OCI-LY1 (cell line): ENCODE measurements at regions not wholly inside any gene's neighbourhood (a gene's known extent, or its start where the extent isn't known, plus 50 kb on each side); places are given as distances from the start of the nearest gene placed in this dataset.

ENCODE experiments used
- H2AFZ ChIP-seq: fragments of 200-600 bp; sonication (generic), shearing (Covaris generic); 2 replicates; pipeline ENCODE4 v1.6.0; 2014; ENCODE audit warnings: antibody characterized with exemption, mild to moderate bottlenecking, low read length
- H3F3A ChIP-seq: fragments of 200-600 bp; sonication (generic), shearing (Covaris generic); 2 replicates; pipeline ENCODE4 v1.6.0; 2014; ENCODE audit warnings: mild to moderate bottlenecking, antibody characterized with exemption, low read length, moderate library complexity; ENCODE audit not compliant: insufficient read depth
- H3K27ac ChIP-seq: fragments of 200-600 bp; sonication (generic); 2 replicates; pipeline ENCODE4 v1.5.1; 2014; ENCODE audit warnings: low read length, mixed run types, mild to moderate bottlenecking, low read depth; ENCODE audit not compliant: poor library complexity, severe bottlenecking
- H3K27me3 ChIP-seq: fragments of 200-600 bp; sonication (generic); 2 replicates; pipeline ENCODE4 v1.6.0; 2014; ENCODE audit warnings: antibody characterized with exemption, mild to moderate bottlenecking, low read length, moderate library complexity; ENCODE audit not compliant: insufficient read depth
- H3K36me3 ChIP-seq: fragments of 200-600 bp; sonication (generic); 2 replicates; pipeline ENCODE4 v1.6.1; 2014; ENCODE audit warnings: mild to moderate bottlenecking, antibody characterized with exemption, low read length, moderate library complexity, mixed read lengths; ENCODE audit not compliant: insufficient read depth
- H3K4me1 ChIP-seq: fragments of 200-600 bp; sonication (generic); 2 replicates; pipeline ENCODE4 v1.5.1; 2014; ENCODE audit warnings: mild to moderate bottlenecking, low read length, moderate library complexity; ENCODE audit not compliant: insufficient read depth, severe bottlenecking
- H3K4me2 ChIP-seq: fragments of 200-600 bp; sonication (generic), shearing (Covaris generic); 2 replicates; pipeline ENCODE4 v1.6.1; 2014; ENCODE audit warnings: low read length
- H3K4me3 ChIP-seq: fragments of 200-600 bp; sonication (generic); 2 replicates; pipeline ENCODE4 v1.5.1; 2014; ENCODE audit warnings: low read length, low read depth, mild to moderate bottlenecking, mixed read lengths; ENCODE audit not compliant: poor library complexity, severe bottlenecking
- H3K79me2 ChIP-seq: fragments of 200-600 bp; shearing (Covaris generic); 2 replicates; pipeline ENCODE4 v1.6.1; 2016; ENCODE audit warnings: mixed run types, low read length, mixed read lengths; ENCODE audit not compliant: insufficient read depth
- H3K9ac ChIP-seq: fragments of 200-600 bp; sonication (generic), shearing (Covaris generic); 2 replicates; pipeline ENCODE4 v1.6.1; 2014; ENCODE audit warnings: mild to moderate bottlenecking, low read length, mixed read lengths
- H3K9me2 ChIP-seq: fragments of 200-600 bp; sonication (generic), shearing (Covaris generic); 2 replicates; pipeline ENCODE4 v1.6.1; 2014; ENCODE audit warnings: low read depth, mild to moderate bottlenecking, low read length, mixed read lengths
- H3K9me3 ChIP-seq: fragments of 200-600 bp; shearing (Covaris generic); 2 replicates; pipeline ENCODE4 v1.6.1; 2014; ENCODE audit warnings: low read length, mixed read lengths
- H4K20me1 ChIP-seq: fragments of 200-600 bp; sonication (generic), shearing (Covaris generic); 2 replicates; pipeline ENCODE4 v1.6.0; 2016; ENCODE audit warnings: mild to moderate bottlenecking, low read length; ENCODE audit not compliant: insufficient read depth
- CTCF ChIP-seq: fragments of 200-600 bp; sonication (generic), shearing (Covaris generic); IDR thresholded peaks from 2 replicates; pipeline ENCODE4 v1.5.1; 2017; ENCODE audit warnings: mild to moderate bottlenecking, antibody characterized with exemption, low read length, moderate library complexity, mixed read lengths
- EZH2 ChIP-seq: fragments of 200-600 bp; sonication (generic), shearing (Covaris generic); IDR thresholded peaks from 2 replicates; pipeline ENCODE4 v1.8.0; 2017; ENCODE audit warnings: borderline replicate concordance, mixed run types, mild to moderate bottlenecking, antibody characterized with exemption, low read length, moderate library complexity, mixed read lengths

- no peak overlapping the region for H3K9ac ChIP-seq
- no peak overlapping the region for H2AFZ ChIP-seq
- no peaks in the 10 kb centered on the region for H3K4me1 ChIP-seq
- 0 out of 2 replicates have a peak, but pooled peaks cover 4% of the 10 kb centered on the region for H3K27me3 ChIP-seq
- TF ChIP-seq CTCF (no peak), EZH2 (no peak)
- H3K27ac ChIP-seq: no peak overlapping the region
- H3F3A ChIP-seq: no peaks in the 10 kb centered on the region
- H4K20me1 ChIP-seq: no peaks in the 10 kb centered on the region
- no peak overlapping the region for H3K4me3 ChIP-seq
- H3K9me3 ChIP-seq: no peaks in the 10 kb centered on the region
- no peak overlapping the region for H3K4me2 ChIP-seq
- H3K36me3 ChIP-seq: no peaks in the 10 kb centered on the region
- no peaks in the 10 kb centered on the region for H3K9me2 ChIP-seq
- H3K79me2 ChIP-seq: no peaks in the 10 kb centered on the region
Observed at GRCh38 chr2:71897137-71897480, 250.6 kb downstream of the CYP26B1 start.

- H3K79me2 ChIP-seq: no peaks in the 10 kb centered on the region
- H3K27me3 ChIP-seq: 0 out of 2 replicates have a peak, but pooled peaks cover 4% of the 10 kb centered on the region
- no peaks in the 10 kb centered on the region for H3K4me1 ChIP-seq
- no peak overlapping the region for H2AFZ ChIP-seq
- no peak overlapping the region for H3K4me3 ChIP-seq
- no peak overlapping the region for H3K9ac ChIP-seq
- TF ChIP-seq EZH2 (no peak), CTCF (no peak)
- H3K36me3 ChIP-seq: no peaks in the 10 kb centered on the region
- no peak overlapping the region for H3K27ac ChIP-seq
- H3K9me3 ChIP-seq: no peaks in the 10 kb centered on the region
- no peak overlapping the region for H3K4me2 ChIP-seq
- H3F3A ChIP-seq: no peaks in the 10 kb centered on the region
- H4K20me1 ChIP-seq: no peaks in the 10 kb centered on the region
- no peaks in the 10 kb centered on the region for H3K9me2 ChIP-seq
Observed at GRCh38 chr2:71896385-71897136, 251.1 kb downstream of the CYP26B1 start.

GRCh38 chr2:71895320-71896161 is 252.1 kb downstream of the CYP26B1 start:
- no peaks in the 10 kb centered on the region for H3K9me3 ChIP-seq
- no peaks in the 10 kb centered on the region for H3K79me2 ChIP-seq
- no peaks in the 10 kb centered on the region for H3K36me3 ChIP-seq
- H3K27me3 ChIP-seq: 0 out of 2 replicates have a peak, but pooled peaks cover 4% of the 10 kb centered on the region
- TF ChIP-seq EZH2 (no peak), CTCF (no peak)
- H3K9ac ChIP-seq: no peak overlapping the region
- H3K4me1 ChIP-seq: no peaks in the 10 kb centered on the region
- H3F3A ChIP-seq: no peaks in the 10 kb centered on the region
- no peak overlapping the region for H2AFZ ChIP-seq
- no peak overlapping the region for H3K4me2 ChIP-seq
- H3K9me2 ChIP-seq: no peaks in the 10 kb centered on the region
- no peak overlapping the region for H3K27ac ChIP-seq
- no peaks in the 10 kb centered on the region for H4K20me1 ChIP-seq
- no peak overlapping the region for H3K4me3 ChIP-seq
